Body of pancreas (tissue), 4 donors: ENCODE measurements at regions not wholly inside any gene's neighbourhood (a gene's known extent, or its start where the extent isn't known, plus 50 kb on each side); places are given as distances from the start of the nearest gene placed in this dataset.

Experiments used
- POLR2A ChIP-seq, 3 donors: fragments of 450-650 bp; IDR thresholded peaks; one replicate each; pipeline ENCODE4 v1.6.1; 2016; ENCODE audit warnings: antibody characterized with exemption in 3 of 3, mild to moderate bottlenecking in 2 of 3
- TF ChIP-seq, protein P1 (sequence below), 7 experiments: fragments of 450-650 bp in 4 of 7; fragments of 200-600 bp in 3 of 7; sonication (generic) in 3 of 7; IDR thresholded peaks; one replicate each; pipeline ENCODE4 v1.5.1; 2016 to 2019; ENCODE audit warnings: antibody characterized with exemption in 7 of 7

DNA sequence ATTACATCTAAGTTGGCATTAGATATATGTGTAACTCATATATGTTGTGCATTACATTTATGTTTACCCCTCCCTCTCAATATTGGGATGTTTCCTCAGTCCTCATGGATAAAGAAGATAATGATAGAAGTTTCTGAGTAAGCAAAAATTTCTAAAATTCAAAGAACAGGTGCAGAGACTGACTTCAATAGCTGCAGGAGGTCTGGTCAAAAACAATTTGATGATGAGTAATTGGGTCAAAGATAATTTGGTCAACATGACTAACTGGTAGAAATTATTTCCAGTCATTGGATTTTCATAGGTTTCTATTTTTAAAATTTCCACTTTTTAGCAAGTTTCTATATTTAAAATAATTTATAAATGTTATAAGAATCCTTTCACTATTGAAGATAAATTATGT lies 1130.9 kb upstream of the SLC39A10 start:
- TF ChIP-seq POLR2A (IDR thresholded peaks at IDR 0.05), result no peak
- TF ChIP-seq, protein P1, sequence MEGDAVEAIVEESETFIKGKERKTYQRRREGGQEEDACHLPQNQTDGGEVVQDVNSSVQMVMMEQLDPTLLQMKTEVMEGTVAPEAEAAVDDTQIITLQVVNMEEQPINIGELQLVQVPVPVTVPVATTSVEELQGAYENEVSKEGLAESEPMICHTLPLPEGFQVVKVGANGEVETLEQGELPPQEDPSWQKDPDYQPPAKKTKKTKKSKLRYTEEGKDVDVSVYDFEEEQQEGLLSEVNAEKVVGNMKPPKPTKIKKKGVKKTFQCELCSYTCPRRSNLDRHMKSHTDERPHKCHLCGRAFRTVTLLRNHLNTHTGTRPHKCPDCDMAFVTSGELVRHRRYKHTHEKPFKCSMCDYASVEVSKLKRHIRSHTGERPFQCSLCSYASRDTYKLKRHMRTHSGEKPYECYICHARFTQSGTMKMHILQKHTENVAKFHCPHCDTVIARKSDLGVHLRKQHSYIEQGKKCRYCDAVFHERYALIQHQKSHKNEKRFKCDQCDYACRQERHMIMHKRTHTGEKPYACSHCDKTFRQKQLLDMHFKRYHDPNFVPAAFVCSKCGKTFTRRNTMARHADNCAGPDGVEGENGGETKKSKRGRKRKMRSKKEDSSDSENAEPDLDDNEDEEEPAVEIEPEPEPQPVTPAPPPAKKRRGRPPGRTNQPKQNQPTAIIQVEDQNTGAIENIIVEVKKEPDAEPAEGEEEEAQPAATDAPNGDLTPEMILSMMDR (IDR thresholded peaks at IDR 0.05), result no peak
